ENCODE measurements at regions not wholly inside any gene's neighbourhood (a gene's known extent, or its start where the extent isn't known, plus 50 kb on each side); places are given as distances from the start of the nearest gene placed in this dataset.
A peak's percentile ranks its signal among the peaks of the same experiment; 100 is the strongest.
"Not testable (repeated sequence)": the region's sequence is repeated elsewhere in the genome, so short reads cannot be mapped to it uniquely, and the experiment has no call there.

DNA sequence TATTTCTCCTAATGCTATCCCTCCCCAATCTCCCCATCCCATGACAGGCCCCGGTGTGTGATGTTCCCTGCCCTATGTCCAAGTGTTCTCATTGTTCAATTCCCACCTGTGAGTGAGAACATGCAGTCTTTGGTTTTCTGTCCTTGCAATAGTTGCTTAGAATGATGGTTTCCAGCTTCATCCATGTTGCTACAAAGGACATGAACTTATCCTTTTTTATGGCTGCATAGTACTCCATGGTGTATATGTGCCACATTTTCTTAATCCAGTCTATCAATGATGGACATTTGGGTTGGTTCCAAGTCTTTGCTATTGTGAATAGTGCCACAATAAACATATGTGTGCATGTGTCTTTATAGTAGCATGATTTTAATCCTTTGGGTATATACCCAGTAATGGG is 51.3 kb upstream of the RIOK2 start:
- H3K4me3 ChIP-seq (ENCODE audit: low read length), result not testable (repeated sequence)

DNA sequence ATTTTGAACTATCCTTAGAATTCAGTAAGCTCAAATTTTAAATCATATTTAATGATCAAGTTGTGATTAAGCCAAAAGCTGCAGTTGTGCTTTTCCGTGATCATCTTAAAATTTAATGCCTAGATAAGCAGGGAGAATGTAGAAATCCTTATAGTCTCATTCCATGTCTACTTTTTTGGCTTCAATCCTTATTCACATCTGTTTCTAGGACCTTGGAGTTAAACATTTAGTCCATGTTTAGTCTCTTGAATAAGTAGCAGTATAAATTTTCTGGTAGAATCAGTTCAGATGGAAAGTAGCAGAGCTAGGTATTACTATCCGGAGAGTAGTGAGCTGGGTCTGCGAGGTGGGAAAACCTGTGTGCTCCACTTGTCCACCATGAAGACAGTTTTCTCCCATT is 59.3 kb upstream of the RIOK2 start:
- TF ChIP-seq ZNF274 (IDR thresholded peaks at IDR 0.05; ENCODE audit: low read depth, low read length), result no peak
- H3K4me3 ChIP-seq (ENCODE audit: low read length), result no peak overlapping the region

DNA sequence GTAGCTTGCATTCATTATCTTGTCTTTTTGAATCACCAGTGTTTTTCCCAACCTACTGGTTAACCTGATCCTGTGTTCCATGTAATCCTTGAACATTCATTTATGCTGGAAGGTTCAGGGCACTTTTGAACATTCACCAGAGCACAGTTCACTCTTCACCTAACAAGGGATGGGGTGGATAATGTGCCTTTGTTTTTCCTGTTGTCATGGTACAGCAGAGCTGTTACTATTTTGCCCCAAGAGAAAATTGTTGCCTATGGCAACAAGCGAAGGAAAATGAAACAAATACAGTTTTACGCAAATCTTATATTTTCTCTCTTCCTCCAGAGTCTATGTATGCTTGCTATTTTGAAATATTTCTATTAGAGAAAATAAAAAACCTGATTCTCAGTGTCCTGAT is 60.3 kb upstream of the RIOK2 start:
- no peak overlapping the region for H3K4me3 ChIP-seq (ENCODE audit: low read length)
- no peak for TF ChIP-seq ZNF274 (IDR thresholded peaks at IDR 0.05; ENCODE audit: low read depth, low read length)

DNA sequence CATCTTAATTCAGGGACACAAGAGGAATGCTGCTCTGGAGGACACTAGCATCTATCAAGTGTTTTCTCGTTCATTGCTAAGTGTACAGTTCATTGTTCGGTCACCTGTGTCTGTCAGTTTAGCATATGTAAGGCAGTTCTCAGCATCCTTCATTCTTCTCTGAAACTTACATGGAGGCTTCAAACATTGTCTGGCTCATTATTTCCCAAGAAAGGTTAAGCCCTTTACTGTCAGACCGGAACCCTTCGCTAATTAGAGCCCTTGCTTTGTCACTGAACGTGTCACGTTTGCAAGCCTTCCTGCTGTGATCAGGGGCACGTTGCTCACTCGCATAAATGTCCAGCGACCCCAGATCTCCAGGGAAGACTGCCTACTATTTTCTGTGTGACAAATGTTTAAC is 62.3 kb upstream of the RIOK2 start:
- no peak overlapping the region for H3K4me3 ChIP-seq (ENCODE audit: low read length)
- TF ChIP-seq ZNF274 (IDR thresholded peaks at IDR 0.05; ENCODE audit: low read depth, low read length), result no peak

DNA sequence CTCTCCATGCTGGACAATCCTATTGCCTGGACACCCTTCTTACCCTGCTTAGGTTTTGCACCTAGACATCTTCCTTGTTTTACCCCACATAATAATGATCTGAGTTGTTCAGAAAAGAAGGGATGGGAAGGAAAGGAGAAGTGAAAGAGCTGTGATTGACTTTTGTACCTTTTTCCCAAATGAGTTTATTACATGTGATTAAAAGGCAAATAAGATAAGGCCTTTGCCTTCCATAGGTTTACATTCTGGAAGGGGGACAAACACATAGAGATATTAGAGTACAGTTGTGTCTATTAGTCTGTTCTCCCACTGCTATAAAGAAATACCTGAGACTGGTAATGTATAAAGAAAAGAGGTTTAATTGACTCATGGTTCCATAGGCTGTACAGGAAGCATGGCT is 67.1 kb upstream of the RIOK2 start:
- TF ChIP-seq ZNF274 (IDR thresholded peaks at IDR 0.05; ENCODE audit: low read depth, low read length), result no peak
- H3K4me3 ChIP-seq (ENCODE audit: low read length), result no peak overlapping the region

DNA sequence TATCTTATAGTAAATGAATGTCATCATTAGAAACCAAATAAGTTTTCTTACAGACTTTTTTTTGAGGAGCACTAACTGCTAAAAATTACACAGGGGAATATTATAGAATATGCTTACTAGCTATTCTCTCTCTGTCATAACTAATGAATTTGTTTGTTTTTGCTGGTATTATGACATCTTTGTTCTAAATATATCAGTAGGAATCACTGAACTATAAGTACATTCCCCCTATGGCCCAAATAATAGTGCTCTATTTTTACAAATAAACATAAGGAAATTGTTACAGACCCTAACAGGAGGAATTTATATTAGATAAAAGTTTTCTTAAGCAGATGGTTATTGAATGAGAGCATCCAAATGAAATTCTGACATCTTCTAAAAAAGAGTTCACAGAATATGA is 83.0 kb upstream of the RIOK2 start:
- TF ChIP-seq ZNF274 (IDR thresholded peaks at IDR 0.05; ENCODE audit: low read depth, low read length), result no peak

DNA sequence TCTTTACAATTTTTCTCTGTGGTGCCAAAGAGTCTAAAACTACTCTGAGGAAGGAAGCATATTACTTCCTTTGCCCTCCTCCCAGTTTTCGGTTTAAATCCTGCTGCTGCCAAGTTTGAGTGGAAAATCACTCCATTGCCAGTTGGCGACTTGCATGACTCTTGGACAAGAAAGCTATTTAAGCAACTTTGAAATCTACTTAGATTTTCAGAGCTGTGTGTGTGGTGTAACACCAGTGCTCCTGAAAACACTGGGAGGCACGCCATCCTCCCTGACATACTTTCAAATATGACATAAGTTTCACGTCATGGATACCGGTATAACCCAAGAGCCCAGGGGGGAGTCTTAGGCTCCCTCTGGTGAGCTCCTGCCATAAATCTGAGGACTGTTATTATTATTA is 83.5 kb upstream of the RIOK2 start:
- no peak overlapping the region for H3K4me3 ChIP-seq (ENCODE audit: low read length)
- TF ChIP-seq ZNF274 (IDR thresholded peaks at IDR 0.05; ENCODE audit: low read depth, low read length), result no peak

More for the DNA sequence above, 83.0 kb upstream of the RIOK2 start:
- H3K4me3 ChIP-seq (ENCODE audit: low read length), result no peak overlapping the region

DNA sequence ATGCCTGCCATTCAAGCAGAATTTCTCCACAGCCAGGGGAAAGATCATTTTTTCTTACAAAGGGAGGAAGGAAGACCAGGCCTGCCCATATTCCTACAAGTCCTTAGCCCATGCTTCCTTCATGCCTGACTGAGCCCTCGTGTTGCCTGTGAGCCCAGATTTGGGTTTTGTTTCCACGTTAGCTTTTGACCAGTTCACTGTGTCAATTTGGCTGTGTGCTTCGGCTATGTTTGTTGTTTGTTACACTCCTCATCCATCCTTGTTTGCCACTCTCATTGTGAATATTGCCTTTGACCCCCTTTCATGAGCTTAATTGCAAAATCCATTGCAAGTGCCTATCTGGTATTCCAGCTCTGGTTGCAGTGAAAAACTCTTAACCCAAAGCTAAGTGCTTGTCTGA is 84.7 kb upstream of the RIOK2 start:
- no peak for TF ChIP-seq ZNF274 (IDR thresholded peaks at IDR 0.05; ENCODE audit: low read depth, low read length)

DNA sequence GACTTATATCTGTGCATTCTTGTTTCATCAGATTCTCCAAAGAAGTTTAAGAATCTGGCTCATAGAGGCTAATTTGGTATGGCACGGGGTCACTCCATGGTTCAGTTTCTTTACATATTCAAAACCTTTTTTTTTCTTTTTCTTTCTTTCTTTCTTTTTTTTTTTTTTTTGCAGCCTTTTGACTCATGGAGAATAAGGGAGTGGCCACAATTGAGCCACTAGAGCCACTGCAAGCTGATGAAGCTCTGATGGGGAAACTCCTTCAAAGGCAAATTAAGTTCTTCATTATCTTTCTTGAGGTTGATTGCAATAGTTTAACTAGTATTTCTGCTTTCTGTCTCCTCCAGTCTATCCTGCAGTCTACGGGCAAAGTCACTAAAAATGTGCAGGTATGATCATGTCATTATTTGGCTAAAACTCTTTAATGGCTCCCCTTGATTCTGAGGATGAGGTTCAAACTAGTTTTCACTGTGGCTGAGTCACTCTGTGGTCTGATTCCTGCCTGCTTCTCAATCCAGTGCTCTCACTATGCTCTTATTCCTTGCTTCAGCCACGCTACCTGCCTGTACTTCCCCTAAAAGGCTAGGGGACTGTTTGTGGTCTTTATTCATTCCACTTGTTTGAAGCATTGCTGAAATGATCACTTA is 93.5 kb upstream of the RIOK2 start:
- H3K4me3 ChIP-seq (ENCODE audit: low read length), result no peak overlapping the region; the same call in 1 of the 2 replicates
- TF ChIP-seq ZNF274 (IDR thresholded peaks at IDR 0.05; ENCODE audit: low read depth, low read length), result no peak

More for the DNA sequence above, 84.7 kb upstream of the RIOK2 start:
- no peak overlapping the region for H3K4me3 ChIP-seq (ENCODE audit: low read length)

DNA sequence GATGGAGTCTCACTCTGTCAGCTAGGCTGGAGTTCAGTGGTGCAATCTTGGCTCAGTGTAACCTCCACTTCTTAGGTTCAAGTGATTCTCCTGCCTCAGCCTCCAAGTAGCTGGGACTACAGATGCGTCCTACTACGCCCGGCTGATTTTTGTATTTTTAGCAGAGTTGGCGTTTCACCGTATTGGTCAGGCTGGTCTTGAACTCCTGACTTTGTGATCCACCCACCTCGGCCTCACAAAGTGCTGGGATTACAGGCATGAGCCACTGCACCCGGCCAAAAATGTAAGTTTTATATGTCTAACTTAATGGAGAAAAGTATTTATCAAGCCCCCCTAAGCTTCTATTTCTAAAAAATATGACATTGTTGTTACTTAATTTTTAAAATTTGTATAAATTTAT is 98.2 kb upstream of the RIOK2 start:
- H3K4me3 ChIP-seq (ENCODE audit: low read length), result no peak overlapping the region
- TF ChIP-seq ZNF274 (IDR thresholded peaks at IDR 0.05; ENCODE audit: low read depth, low read length), result no peak

DNA sequence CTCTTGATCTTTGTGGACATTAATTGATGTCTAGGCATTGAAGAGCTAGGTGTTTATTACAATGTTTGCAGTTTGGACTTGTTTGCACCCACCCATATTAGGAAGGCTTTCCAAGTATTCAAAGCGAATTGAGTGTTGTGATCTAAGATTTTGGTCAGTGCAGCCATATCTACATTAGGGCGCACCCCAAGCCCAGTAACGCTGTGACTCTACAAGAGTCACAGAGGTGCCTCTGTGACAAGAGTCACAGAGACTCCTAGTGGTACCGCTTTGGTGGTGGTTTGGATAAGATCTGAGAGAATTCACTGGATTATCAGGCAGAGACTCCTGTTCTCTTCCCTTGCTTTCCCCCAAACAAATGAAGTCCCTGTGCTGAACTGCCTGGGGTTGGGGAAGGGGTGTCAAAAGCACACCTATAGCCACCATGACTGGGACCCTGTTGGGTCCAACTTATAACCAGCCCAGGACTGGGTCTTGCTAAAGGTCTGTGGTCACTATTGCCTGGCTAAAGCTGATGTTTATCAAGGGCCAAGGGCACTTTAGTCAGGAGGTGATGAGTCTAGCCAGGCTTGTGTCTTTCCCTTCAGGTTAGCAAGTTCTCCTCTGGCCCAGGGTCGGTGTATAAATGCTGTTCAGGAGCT is 114.1 kb upstream of the RIOK2 start:
- no peak for TF ChIP-seq ZNF274 (IDR thresholded peaks at IDR 0.05; ENCODE audit: low read depth, low read length)

DNA sequence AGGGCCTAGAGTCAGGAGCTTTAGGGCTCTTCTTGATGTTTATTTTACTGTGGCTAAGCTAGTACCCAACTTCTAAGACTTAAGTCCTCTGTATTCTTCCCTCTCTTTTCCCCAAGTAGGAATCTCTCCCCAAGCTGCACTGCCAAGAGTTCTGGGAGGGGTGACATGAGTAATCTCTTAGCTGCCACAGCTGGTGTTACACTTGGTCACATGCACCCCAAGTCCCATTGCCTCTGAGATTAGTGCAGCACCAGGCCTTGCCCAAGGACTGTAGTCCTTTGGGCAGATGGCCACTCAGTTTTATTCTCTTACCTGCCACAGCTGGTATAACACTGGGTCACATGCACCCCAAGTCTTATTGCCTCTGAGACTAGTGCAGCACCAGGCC is 114.7 kb upstream of the RIOK2 start:
- no peak overlapping the region for H3K4me3 ChIP-seq (ENCODE audit: low read length)
- no peak for TF ChIP-seq ZNF274 (IDR thresholded peaks at IDR 0.05; ENCODE audit: low read depth, low read length)

More for the DNA sequence above, 114.1 kb upstream of the RIOK2 start:
- H3K4me3 ChIP-seq (ENCODE audit: low read length), result no peak overlapping the region

DNA sequence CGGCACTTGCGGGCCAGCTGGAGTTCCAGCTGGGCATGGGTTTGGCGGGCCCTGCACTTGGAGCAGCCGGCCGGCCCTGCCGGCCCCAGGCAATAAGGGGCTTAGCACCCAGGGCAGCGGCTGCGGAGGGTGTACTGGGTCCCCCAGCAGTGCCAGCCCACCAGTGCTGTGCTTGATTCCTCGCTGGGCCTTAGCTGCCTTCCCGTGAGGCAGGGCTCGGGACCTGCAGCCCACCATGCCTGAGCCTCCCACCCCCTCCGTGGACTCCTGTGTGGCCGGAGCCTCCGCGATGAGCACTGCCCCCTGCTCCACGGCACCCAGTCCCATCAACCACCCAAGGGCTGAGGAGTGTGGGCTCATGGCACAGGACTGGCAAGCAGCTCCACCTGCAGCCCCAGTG is 118.1 kb upstream of the RIOK2 start:
- H3K4me3 ChIP-seq (ENCODE audit: low read length), result not testable (repeated sequence)

DNA sequence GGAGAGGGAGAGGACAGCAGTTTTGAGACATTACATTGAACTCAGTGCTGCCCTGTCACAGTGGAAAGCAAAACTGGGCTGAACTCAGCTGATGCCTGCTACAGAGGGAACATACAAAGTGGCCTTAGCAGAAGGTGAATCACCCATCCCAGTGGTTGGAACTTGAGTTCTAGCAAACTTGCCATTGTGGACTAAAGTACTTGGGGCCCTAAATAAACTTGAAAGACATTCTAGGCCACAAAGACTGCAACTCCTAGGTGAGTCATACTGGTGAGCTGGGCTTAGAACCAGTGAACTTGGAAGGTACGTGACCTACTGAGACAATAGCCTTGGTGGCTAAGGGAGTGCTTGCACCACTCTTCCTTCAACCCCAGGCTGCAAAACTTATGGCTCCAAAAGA is 155.7 kb upstream of the RIOK2 start:
- no peak for TF ChIP-seq ZNF274 (IDR thresholded peaks at IDR 0.05; ENCODE audit: low read depth, low read length)

DNA sequence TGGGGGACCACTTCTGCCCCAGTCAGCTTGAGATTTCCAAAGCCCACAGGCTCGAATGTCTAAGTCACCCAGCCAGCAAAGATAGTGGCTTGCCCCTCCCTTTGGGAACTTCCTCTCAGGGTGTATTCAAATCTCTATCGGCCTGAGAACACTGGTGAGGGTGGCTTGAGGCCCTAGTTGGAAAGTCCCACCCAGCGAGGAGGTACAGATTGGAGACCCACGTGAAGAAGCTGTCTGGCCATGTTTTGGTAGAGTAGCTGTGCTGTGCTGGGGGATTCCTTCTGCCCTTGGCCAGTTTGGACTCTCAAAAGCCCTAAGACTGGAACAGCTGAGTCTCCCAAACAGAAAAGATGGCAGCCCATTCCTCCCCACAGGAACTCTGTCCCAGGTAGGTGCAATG is 172.7 kb upstream of the RIOK2 start:
- H3K4me3 ChIP-seq (ENCODE audit: low read length), result peak overlapping the region; percentile 45; the same call in 1 of the 2 replicates
- no peak for TF ChIP-seq ZNF274 (IDR thresholded peaks at IDR 0.05; ENCODE audit: low read depth, low read length)

More for the DNA sequence above, 155.7 kb upstream of the RIOK2 start:
- no peak overlapping the region for H3K4me3 ChIP-seq (ENCODE audit: low read length)

DNA sequence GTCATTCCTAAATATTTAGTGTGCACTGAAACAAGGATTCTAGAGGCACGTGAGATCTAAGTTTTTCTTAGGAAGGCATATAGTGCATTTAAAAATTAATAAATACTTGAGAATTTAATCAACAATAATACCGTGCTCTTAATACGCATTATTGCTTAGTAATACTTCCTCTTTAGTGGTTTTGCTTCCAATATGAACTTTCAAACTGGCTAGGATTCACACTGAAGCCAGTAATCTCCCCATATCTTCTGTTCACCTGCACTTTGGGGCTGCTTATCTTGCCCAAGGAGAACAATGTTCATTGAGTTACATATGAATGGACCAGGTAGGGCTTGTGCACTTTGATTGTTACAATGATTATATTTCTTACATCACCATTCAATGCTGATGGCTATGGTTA is 180.5 kb upstream of the RIOK2 start:
- H3K4me3 ChIP-seq (ENCODE audit: low read length), result no peak overlapping the region
- TF ChIP-seq ZNF274 (IDR thresholded peaks at IDR 0.05; ENCODE audit: low read depth, low read length), result no peak
